Stimulated activated CD4-positive, alpha-beta T cell treated with anti-CD3 and anti-CD28 coated beads, Interleukin-1b, Interleukin-23, amount 100 ng/mL, for 48 hours (primary cell): ENCODE measurements at regions not wholly inside any gene's neighbourhood (a gene's known extent, or its start where the extent isn't known, plus 50 kb on each side); places are given as distances from the start of the nearest gene placed in this dataset.

Experiments used
- DNase-seq: peaks from one replicate; pipeline ENCODE4 v3.0.0-alpha.2; 2020

GRCh38 chr13:40232311-40233040, 434.0 kb downstream of the FOXO1 start:
- no peak for DNase-seq

GRCh38 chr13:40233731-40234195, 432.7 kb downstream of the FOXO1 start:
- no peak for DNase-seq

- no peak for DNase-seq
These were observed 431.2 kb downstream of the FOXO1 start for GRCh38 chr13:40235160-40235796.

GRCh38 chr13:40236566-40237168, 429.8 kb downstream of the FOXO1 start:
- no peak for DNase-seq

- DNase-seq, result no peak
These were observed 427.7 kb downstream of the FOXO1 start for GRCh38 chr13:40238761-40239160.

- no peak for DNase-seq
These were observed 426.1 kb downstream of the FOXO1 start for GRCh38 chr13:40240293-40240692.

- DNase-seq, result no peak
These were observed 425.2 kb downstream of the FOXO1 start for GRCh38 chr13:40241125-40241798.

- no peak for DNase-seq
These were observed 423.4 kb downstream of the FOXO1 start for GRCh38 chr13:40243047-40243446.

- no peak for DNase-seq
These were observed 422.5 kb downstream of the FOXO1 start for GRCh38 chr13:40243982-40244381.

GRCh38 chr13:40245567-40245966, 420.9 kb downstream of the FOXO1 start:
- no peak for DNase-seq

GRCh38 chr13:40247845-40248244, 418.6 kb downstream of the FOXO1 start:
- no peak for DNase-seq

- no peak for DNase-seq
These were observed 415.0 kb downstream of the FOXO1 start for GRCh38 chr13:40251343-40252032.

GRCh38 chr13:40252241-40252640, 414.2 kb downstream of the FOXO1 start:
- no peak for DNase-seq

GRCh38 chr13:40252676-40253075, 413.8 kb downstream of the FOXO1 start:
- no peak for DNase-seq

GRCh38 chr13:40254394-40254793, 412.0 kb downstream of the FOXO1 start:
- no peak for DNase-seq

- DNase-seq, result no peak
These were observed 410.9 kb downstream of the FOXO1 start for GRCh38 chr13:40255551-40255950.

- no peak for DNase-seq
These were observed 406.5 kb downstream of the FOXO1 start for GRCh38 chr13:40259899-40260298.

- no peak for DNase-seq
These were observed 405.1 kb downstream of the FOXO1 start for GRCh38 chr13:40261336-40261735.

- no peak for DNase-seq
These were observed 404.5 kb downstream of the FOXO1 start for GRCh38 chr13:40261947-40262346.

GRCh38 chr13:40269086-40269485, 397.4 kb downstream of the FOXO1 start:
- no peak for DNase-seq

GRCh38 chr13:40270726-40271125, 395.7 kb downstream of the FOXO1 start:
- no peak for DNase-seq

- no peak for DNase-seq
These were observed 395.1 kb downstream of the FOXO1 start for GRCh38 chr13:40271271-40271885.
